Thymus (tissue), 11 donors: ENCODE measurements at regions not wholly inside any gene's neighbourhood (a gene's known extent, or its start where the extent isn't known, plus 50 kb on each side); places are given as distances from the start of the nearest gene placed in this dataset.

Experiments used
- DNase-seq, 9 donors: peaks; one replicate each; pipeline ENCODE4 v3.0.0-alpha.2; 2013; ENCODE audit warnings: low spot score in 9 of 9, low read depth in 6 of 9, missing footprints in 1 of 9
- H3K27ac ChIP-seq, 2 donors: one replicate each; pipeline ENCODE4 v1.5.1; 2013; ENCODE audit warnings: control low read depth in 1 of 2, low read depth in 1 of 2, low read length in 1 of 2, mild to moderate bottlenecking in 1 of 2, moderate library complexity in 1 of 2
- H3K27me3 ChIP-seq, 2 donors: one replicate each; pipeline ENCODE4 v1.5.1; 2013; ENCODE audit warnings: low read length in 1 of 2; ENCODE audit not compliant: control insufficient read depth in 2 of 2, insufficient read depth in 1 of 2
- H3K36me3 ChIP-seq, 2 donors: one replicate each; pipeline ENCODE4 v1.5.1; 2013; ENCODE audit warnings: low read length in 1 of 2, mild to moderate bottlenecking in 1 of 2, moderate library complexity in 1 of 2; ENCODE audit not compliant: control insufficient read depth in 2 of 2, insufficient read depth in 2 of 2
- H3K4me1 ChIP-seq, 2 donors: one replicate each; pipeline ENCODE4 v1.5.1; 2013; ENCODE audit warnings: low read length in 2 of 2; ENCODE audit not compliant: control insufficient read depth in 2 of 2, insufficient read depth in 2 of 2
- H3K4me3 ChIP-seq, 2 donors: one replicate each; pipeline ENCODE4 v1.5.1; 2013; ENCODE audit warnings: low read length in 2 of 2, control low read depth in 1 of 2, mild to moderate bottlenecking in 1 of 2
- H3K9me3 ChIP-seq, 2 donors: one replicate each; pipeline ENCODE4 v1.5.1; 2013; ENCODE audit warnings: low read length in 1 of 2, mild to moderate bottlenecking in 1 of 2; ENCODE audit not compliant: control insufficient read depth in 2 of 2, insufficient read depth in 1 of 2
- WGBS: extraction: QIAGEN DNeasy Blood & Tissue Kit; methylation state at CpG from one replicate; pipeline ENCODE4 v1.1.7; 2013; 5-methylcytosine and 5-hydroxymethylcytosine counted together
- donor health status: healthy.

DNA sequence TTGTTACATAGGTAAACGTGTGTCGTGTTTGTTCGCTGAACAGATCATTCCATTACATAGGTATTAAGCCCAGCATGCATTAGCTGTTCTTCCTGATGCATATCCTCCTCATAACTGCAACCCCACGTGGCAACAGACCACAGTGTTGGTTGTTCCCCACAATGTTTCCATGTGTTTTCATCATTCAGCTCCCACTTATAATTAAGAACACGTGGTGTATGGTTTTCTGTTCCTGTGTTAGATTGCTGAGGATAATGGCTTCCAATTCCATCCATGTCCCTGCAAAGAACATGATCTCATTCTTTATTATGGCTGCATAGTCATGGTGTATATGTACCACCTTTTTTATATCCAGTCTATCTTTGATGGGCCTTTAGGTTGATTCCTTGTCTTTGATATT lies 1071.1 kb downstream of the SLC16A7 start:
- Histone ChIP-seq H3K4me3 (no peak overlapping the region), H3K36me3 (no peaks in the 10 kb centered on the region), H3K27me3 (no peaks in the 10 kb centered on the region), H3K4me1 (no peaks in the 10 kb centered on the region), H3K27ac (no peak overlapping the region), H3K9me3 (no peaks in the 10 kb centered on the region)
- WGBS, result 84% methylated on average over 5 of the region's 5 CpGs
- no peak for DNase-seq

DNA sequence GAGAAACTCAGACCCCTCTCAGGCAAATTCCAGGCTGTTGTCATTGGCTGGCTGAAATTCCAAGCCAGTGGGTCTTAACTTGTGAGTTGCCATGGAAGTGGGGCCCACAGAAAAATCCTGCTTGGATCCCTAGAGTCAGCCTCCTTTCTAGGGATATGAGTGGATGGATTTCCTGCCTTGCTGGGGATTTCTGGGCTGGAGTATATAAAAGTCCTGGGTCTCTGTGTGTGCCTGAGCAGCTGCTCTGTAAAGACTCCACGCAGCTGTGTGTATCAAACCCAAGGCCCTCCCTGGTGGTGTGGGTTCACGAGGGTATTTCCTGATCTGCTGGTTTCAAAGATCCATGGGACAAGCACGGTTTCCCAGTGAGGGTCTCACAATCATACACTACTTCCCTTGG lies 1077.1 kb downstream of the SLC16A7 start:
- H3K27me3 ChIP-seq, result no peaks in the 10 kb centered on the region
- no peaks in the 10 kb centered on the region for H3K4me1 ChIP-seq
- peaks cover 1 to 13% of the 10 kb centered on the region in 2 donors for H3K9me3 ChIP-seq
- DNase-seq, result no peak
- WGBS, result 83% methylated on average over 3 of the region's 3 CpGs
- H3K27ac ChIP-seq, result no peak overlapping the region
- H3K36me3 ChIP-seq, result no peaks in the 10 kb centered on the region
- no peak overlapping the region for H3K4me3 ChIP-seq

DNA sequence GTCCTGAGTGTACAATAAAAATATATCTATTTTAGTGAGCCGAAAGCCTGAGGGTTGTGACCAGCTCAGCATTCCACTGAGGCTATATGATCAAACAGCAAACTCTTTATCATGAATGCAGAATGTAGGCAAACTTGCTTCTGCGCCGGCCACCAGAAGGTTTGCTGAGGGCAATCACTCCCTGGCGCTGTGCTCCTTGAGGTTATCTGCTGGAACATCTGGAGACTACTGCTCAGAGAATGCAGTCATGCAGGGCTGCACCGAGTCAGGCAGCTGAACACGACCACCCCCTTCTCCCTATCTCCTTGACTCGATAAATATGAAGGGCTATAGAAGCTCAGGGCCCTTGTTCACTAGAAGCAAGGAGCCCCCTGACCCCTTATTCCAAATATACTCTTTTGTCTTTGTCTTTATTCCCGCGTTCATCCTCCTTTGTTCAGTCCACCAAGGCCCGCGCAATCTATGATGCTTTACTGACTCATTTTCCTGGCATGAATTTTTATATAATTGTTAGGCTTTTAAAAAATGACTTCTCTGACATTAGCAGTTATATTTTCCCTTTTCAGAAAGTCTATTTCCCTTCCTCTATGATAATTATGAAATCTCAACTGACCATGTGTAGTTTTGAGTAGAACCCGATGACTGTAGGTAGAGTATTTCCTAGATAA lies 1089.3 kb downstream of the SLC16A7 start:
- no peak for DNase-seq
- Histone ChIP-seq H3K4me1 (no peaks in the 10 kb centered on the region), H3K36me3 (no peaks in the 10 kb centered on the region), H3K9me3 (peaks cover 0 to 7% of the 10 kb centered on the region in 2 donors), H3K27ac (no peak overlapping the region), H3K4me3 (no peak overlapping the region), H3K27me3 (no peaks in the 10 kb centered on the region)
- WGBS, result 78% methylated on average over 12 of the region's 12 CpGs

DNA sequence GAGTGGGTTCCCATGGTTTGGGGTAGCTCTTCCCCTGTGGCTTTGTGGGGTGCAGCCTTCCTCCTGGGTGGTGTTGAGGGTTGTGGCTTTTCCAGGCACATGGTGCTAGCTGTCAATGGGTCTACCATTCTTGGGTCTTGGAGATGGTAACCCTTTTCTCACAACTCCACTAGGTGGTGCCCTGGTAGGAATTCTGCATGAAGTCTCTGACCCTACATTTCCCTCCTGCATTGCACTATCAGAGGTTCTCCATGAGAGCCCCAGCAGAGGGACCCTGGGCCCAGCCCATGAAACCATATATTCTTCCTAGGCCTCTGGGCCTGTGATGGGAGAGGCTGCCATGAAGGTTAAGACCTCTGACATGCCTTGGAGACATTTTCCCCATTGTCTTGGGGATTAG lies 1093.3 kb downstream of the SLC16A7 start:
- no peak for DNase-seq
- Histone ChIP-seq H3K9me3 (no peaks in the 10 kb centered on the region), H3K27ac (no peak overlapping the region), H3K36me3 (no peaks in the 10 kb centered on the region), H3K4me3 (no peak overlapping the region), H3K4me1 (no peaks in the 10 kb centered on the region), H3K27me3 (no peaks in the 10 kb centered on the region)

DNA sequence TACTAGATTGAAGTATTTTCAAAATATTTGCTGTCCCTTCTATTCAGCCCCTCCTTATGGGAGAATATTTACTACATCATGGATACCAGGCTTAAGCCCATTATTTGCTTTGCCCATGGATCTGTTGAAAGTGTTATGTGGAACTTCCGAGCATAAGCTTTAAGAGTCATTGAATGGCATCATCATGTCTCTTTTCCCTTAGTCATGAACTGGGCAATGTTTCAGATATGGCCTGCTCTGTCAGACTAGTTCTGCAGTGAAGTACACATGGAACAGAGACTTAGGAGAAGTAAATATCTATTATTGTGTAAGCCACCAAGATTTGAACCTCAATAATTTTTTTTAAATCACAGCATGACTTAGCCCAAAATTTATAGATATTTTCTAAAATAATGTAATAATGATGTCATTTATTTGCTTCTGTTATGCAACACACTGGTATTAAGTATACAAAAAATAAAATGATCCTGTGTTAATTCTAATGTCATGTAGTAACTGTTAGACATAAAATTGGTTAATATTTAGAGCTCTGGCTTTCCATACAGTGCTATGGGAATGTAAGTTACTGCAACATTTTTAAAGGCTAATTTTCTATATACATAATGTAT lies 1097.3 kb downstream of the SLC16A7 start:
- Histone ChIP-seq H3K27me3 (no peaks in the 10 kb centered on the region), H3K4me3 (no peak overlapping the region), H3K36me3 (no peaks in the 10 kb centered on the region), H3K4me1 (no peaks in the 10 kb centered on the region), H3K9me3 (no peaks in the 10 kb centered on the region), H3K27ac (no peak overlapping the region)
- DNase-seq, result no peak
- 90% methylated on average over 1 of the region's 1 CpG for WGBS

DNA sequence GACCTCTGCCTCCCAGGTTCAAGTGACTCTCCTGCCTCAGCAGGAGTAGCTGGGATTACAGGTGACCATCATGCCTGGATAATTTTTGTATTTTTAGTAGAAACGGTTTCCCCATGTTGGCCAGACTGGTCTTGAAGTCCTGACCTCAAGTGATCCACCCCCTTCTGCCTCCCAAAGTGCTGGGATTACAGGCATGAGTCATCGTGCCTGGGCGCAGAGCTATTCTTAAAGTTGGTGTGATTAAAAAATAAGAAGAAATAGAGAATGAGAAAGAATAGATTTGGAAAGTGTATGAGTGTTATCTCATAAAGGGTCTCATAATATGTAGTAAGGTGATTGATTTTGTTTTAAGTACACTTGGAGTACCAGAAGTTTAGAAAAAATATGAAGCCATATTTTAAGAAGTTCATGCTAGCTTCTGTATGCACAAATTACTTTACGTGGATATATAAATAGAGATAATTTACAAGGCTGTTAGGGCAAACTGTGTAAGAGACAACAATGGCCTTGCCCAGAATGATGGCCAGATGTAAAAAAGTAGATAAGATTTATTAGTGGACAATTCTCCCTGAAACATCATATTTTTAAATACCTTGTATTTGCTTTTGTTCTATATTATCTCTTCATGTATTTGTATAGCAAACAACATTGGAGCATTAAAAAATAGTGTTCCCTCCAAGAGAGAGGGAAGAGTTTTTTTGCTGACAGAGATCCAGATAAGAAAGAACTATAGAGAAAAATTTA lies 1108.5 kb downstream of the SLC16A7 start:
- Histone ChIP-seq H3K27me3 (no peaks in the 10 kb centered on the region), H3K4me3 (no peak overlapping the region), H3K9me3 (no peaks in the 10 kb centered on the region), H3K4me1 (no peaks in the 10 kb centered on the region), H3K27ac (no peak overlapping the region), H3K36me3 (no peaks in the 10 kb centered on the region)
- no peak for DNase-seq
- 84% methylated on average over 4 of the region's 4 CpGs for WGBS

DNA sequence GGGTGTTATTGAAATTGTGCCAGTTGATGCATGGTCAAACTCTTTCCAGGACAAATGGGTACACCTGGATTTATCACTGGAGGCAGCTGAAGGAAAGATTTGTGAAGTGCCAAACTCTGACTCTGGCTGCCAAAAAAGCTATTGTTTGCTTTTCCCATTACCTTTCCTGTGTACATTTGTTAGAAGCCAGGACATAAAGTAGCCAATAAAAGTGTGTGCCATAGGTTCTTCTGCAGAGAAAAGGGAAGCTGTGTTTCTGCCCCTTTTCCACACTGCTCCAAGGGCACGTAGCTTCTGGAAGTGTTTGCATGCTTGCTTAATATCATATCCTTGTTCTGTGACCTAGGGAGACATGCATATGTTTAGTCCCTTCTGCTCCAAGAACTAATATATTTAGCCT lies 1114.4 kb downstream of the SLC16A7 start:
- 55% methylated on average over 1 of the region's 1 CpG for whole genome bisulfite sequencing
- DNase-seq, result no peak
- H3K4me3 ChIP-seq, result no peak overlapping the region
- H3K4me1 ChIP-seq, result no peaks in the 10 kb centered on the region
- H3K27me3 ChIP-seq, result no peaks in the 10 kb centered on the region
- H3K36me3 ChIP-seq, result no peaks in the 10 kb centered on the region
- no peaks in the 10 kb centered on the region for H3K9me3 ChIP-seq
- H3K27ac ChIP-seq, result no peak overlapping the region

DNA sequence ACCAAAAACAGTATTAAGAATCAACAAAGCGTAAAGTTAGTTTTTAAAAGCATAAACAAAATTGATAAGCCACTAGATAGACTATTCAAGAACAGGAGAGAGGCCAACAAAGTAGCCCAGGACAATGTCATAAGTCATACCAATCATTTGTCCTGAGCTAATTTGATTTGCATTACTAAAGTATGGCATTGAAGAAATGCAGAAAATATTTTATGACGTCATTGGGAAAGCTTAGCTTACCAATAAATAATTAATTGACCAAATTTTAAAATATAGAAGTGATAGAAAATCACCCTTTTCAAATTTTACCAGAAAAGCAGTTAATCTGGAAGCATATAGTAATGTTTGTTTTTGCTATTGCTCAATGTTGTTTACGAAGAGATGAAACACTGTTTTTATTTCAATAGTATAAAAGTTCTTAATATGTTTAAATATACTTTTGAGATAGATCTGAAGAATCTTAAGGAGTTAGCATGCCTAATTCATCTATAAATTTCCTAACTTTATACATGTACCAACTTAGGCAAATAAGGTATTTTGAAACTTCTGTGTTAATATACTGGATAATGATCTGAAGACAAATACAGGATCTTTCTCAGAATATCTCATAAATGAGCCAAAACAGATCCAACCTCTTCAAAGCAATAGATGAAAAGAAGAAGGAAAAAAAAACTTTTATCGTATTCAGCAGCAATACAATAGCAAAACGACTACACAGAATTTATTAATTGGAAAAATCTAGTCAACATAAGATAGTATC lies 1118.5 kb downstream of the SLC16A7 start:
- Histone ChIP-seq H3K4me3 (no peak overlapping the region), H3K27ac (no peak overlapping the region), H3K9me3 (no peaks in the 10 kb centered on the region), H3K36me3 (no peaks in the 10 kb centered on the region), H3K27me3 (no peaks in the 10 kb centered on the region), H3K4me1 (no peaks in the 10 kb centered on the region)
- 90% methylated on average over 5 of the region's 5 CpGs for WGBS
- no peak for DNase-seq

DNA sequence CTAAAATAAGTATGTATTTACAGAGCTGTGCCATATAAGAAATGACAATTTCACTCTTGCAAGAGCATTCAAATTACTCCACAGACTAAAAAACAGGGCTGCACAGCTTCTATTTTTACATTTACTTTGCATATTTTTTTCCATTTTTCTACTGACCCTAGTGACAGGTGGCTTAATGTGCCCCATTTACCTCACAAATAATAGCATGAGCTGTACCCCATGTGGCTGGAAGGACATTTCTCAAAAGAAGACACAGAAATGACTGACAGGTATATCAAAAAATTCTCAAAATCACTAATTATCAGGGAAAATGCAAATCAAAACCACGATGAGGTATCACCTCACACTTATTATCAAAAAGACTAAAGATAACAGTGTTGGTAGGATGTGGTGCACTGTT lies 1128.6 kb downstream of the SLC16A7 start:
- no peak overlapping the region for H3K4me3 ChIP-seq
- H3K27ac ChIP-seq, result no peak overlapping the region
- no peaks in the 10 kb centered on the region for H3K9me3 ChIP-seq
- no peaks in the 10 kb centered on the region for H3K36me3 ChIP-seq
- DNase-seq, result no peak
- H3K4me1 ChIP-seq, result no peaks in the 10 kb centered on the region
- WGBS, result 80% methylated on average over 1 of the region's 1 CpG
- no peaks in the 10 kb centered on the region for H3K27me3 ChIP-seq
